GM19043 (cell line): ENCODE measurements at regions not wholly inside any gene's neighbourhood (a gene's known extent, or its start where the extent isn't known, plus 50 kb on each side); places are given as distances from the start of the nearest gene placed in this dataset.

ENCODE experiments used
- ATAC-seq: cut with Tn5 transposase; IDR thresholded peaks from one replicate; pipeline ENCODE4 v1.9.1; 2021; ENCODE audit warnings: low read depth; ENCODE audit not compliant: unreplicated experiment

- ATAC-seq: no peak
Observed at GRCh38 chr12:123078531-123079155, 72.2 kb downstream of the PITPNM2 start.

- ATAC-seq: no peak
Observed at GRCh38 chr12:123078120-123078465, 72.8 kb downstream of the PITPNM2 start.

GRCh38 chr12:123077298-123078119, 73.4 kb downstream of the PITPNM2 start:
- no peak for ATAC-seq

- ATAC-seq: peak; percentile 53
Observed at GRCh38 chr12:123076604-123077297, 74.1 kb downstream of the PITPNM2 start.

- ATAC-seq: no peak
Observed at GRCh38 chr12:123075646-123076171, 75.2 kb downstream of the PITPNM2 start.

- ATAC-seq: no peak
Observed at GRCh38 chr12:123075087-123075645, 75.7 kb downstream of the PITPNM2 start.

GRCh38 chr12:123073962-123074801, 76.7 kb downstream of the PITPNM2 start:
- no peak for ATAC-seq

GRCh38 chr12:123073292-123073691, 77.6 kb downstream of the PITPNM2 start:
- ATAC-seq: no peak

- ATAC-seq: no peak
Observed at GRCh38 chr12:123071857-123072256, 79.0 kb downstream of the PITPNM2 start.

- no peak for ATAC-seq
Observed at GRCh38 chr12:123071099-123071800, 79.6 kb downstream of the PITPNM2 start.

GRCh38 chr12:123070267-123071081, 80.4 kb downstream of the PITPNM2 start:
- no peak for ATAC-seq

- ATAC-seq: no peak
Observed at GRCh38 chr12:123069436-123070266, 81.2 kb downstream of the PITPNM2 start.

- ATAC-seq: no peak
Observed at GRCh38 chr12:123067654-123068053, 83.2 kb downstream of the PITPNM2 start.

- no peak for ATAC-seq
Observed at GRCh38 chr12:123066384-123066710, 84.5 kb downstream of the PITPNM2 start.

GRCh38 chr12:123065676-123066383, 85.1 kb downstream of the PITPNM2 start:
- no peak for ATAC-seq

- ATAC-seq: no peak
Observed at GRCh38 chr12:123064885-123065619, 84.6 kb downstream of the ARL6IP4 start.

GRCh38 chr12:123064366-123064765, 83.9 kb downstream of the ARL6IP4 start:
- ATAC-seq: no peak
